Smooth muscle cell of the brain vasculature (primary cell): ENCODE measurements at regions not wholly inside any gene's neighbourhood (a gene's known extent, or its start where the extent isn't known, plus 50 kb on each side); places are given as distances from the start of the nearest gene placed in this dataset.
"Not testable (repeated sequence)": the region's sequence is repeated elsewhere in the genome, so short reads cannot be mapped to it uniquely, and the experiment has no call there.

ENCODE experiments used
- DNase-seq: peaks from one replicate; pipeline ENCODE4 v3.0.0-alpha.2; 2012; ENCODE audit warnings: low read depth, low spot score

- no peak for DNase-seq
Observed at GRCh38 chr1:232715154-232715553, 85.2 kb upstream of the SIPA1L2 start.

GRCh38 chr1:232717911-232718310, 87.3 kb upstream of the MAP10 start:
- not testable (repeated sequence) for DNase-seq

GRCh38 chr1:232718928-232719927, 86.0 kb upstream of the MAP10 start:
- no peak for DNase-seq

- no peak for DNase-seq
Observed at GRCh38 chr1:232722626-232723025, 82.6 kb upstream of the MAP10 start.

- no peak for DNase-seq
Observed at GRCh38 chr1:232725305-232726047, 79.7 kb upstream of the MAP10 start.

GRCh38 chr1:232726048-232726779, 79.0 kb upstream of the MAP10 start:
- DNase-seq: no peak

- peak; percentile 26 for DNase-seq
Observed at GRCh38 chr1:232728507-232729263, 76.5 kb upstream of the MAP10 start.

GRCh38 chr1:232732344-232732910, 72.8 kb upstream of the MAP10 start:
- DNase-seq: no peak

GRCh38 chr1:232737917-232738316, 67.3 kb upstream of the MAP10 start:
- DNase-seq: no peak

GRCh38 chr1:232743999-232744398, 61.2 kb upstream of the MAP10 start:
- no peak for DNase-seq

- DNase-seq: no peak
Observed at GRCh38 chr1:232744847-232745246, 60.4 kb upstream of the MAP10 start.

- not testable (repeated sequence) for DNase-seq
Observed at GRCh38 chr1:232745698-232746097, 59.5 kb upstream of the MAP10 start.

- DNase-seq: no peak
Observed at GRCh38 chr1:232748910-232749368, 56.3 kb upstream of the MAP10 start.

- DNase-seq: no peak
Observed at GRCh38 chr1:232751393-232752140, 53.6 kb upstream of the MAP10 start.

GRCh38 chr1:232752365-232752764, 52.9 kb upstream of the MAP10 start:
- DNase-seq: no peak

GRCh38 chr1:232754930-232755329, 50.3 kb upstream of the MAP10 start:
- no peak for DNase-seq
